ENCODE measurements at regions not wholly inside any gene's neighbourhood (a gene's known extent, or its start where the extent isn't known, plus 50 kb on each side); places are given as distances from the start of the nearest gene placed in this dataset.

DNA sequence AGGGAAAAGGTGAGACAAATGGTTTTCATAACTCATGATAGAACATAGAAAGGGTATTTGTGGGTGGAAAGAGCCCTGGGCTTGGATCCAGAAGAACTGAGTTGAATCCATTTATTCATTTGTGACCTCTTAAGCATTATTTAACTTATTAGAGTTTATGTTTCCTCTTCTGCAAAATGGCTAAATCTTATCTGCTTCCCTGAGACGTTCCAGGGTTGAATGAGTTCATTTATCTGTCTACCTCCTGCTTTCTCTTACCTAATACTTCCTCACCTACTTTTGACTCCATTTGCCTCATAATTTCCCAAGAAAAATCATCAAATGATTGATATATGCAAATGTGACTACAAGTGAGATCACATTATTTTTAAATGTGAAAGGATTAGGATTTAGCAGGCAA, 152.7 kb upstream of the GAS1 start (continued):
- TF ChIP-seq CHD7 (IDR thresholded peaks at IDR 0.05; ENCODE audit: insufficient replicate concordance, low read length) (no peak), TAF1 (IDR thresholded peaks at IDR 0.05; ENCODE audit: low read depth, low read length) (no peak), ZNF274 (IDR thresholded peaks at IDR 0.05; ENCODE audit: borderline replicate concordance, extremely low read depth, low read length) (no peak), CTBP2 (IDR thresholded peaks at IDR 0.05; ENCODE audit: borderline replicate concordance, insufficient read depth, insufficient read length, low read length) (no peak), SUZ12 (IDR thresholded peaks at IDR 0.05; ENCODE audit: low read length) (no peak), USF2 (IDR thresholded peaks at IDR 0.05; ENCODE audit: low read length) (no peak), TAF7 (optimal IDR thresholded peaks at IDR 0.05; ENCODE audit: borderline replicate concordance, low read depth, low read length) (no peak), CHD2 (IDR thresholded peaks at IDR 0.05; ENCODE audit: low read length) (no peak), POLR2A (IDR thresholded peaks at IDR 0.05; ENCODE audit: control extremely low read depth in 1 of 2, low read depth in 2 of 2, low read length in 2 of 2) (no peak), FOSL1 (IDR thresholded peaks at IDR 0.05; ENCODE audit: insufficient read depth, low read depth, low read length) (no peak), EZH2 (IDR thresholded peaks at IDR 0.05; ENCODE audit: low read depth, low read length, severe bottlenecking) (no peak), JUND (IDR thresholded peaks at IDR 0.05; ENCODE audit: low read length) (no peak)
